Right lung (tissue), 2 donors: ENCODE measurements at regions not wholly inside any gene's neighbourhood (a gene's known extent, or its start where the extent isn't known, plus 50 kb on each side); places are given as distances from the start of the nearest gene placed in this dataset.

Source experiments
- DNase-seq, 2 donors: peaks; one replicate each; pipeline ENCODE4 v3.0.0-alpha.2; 2013

DNA sequence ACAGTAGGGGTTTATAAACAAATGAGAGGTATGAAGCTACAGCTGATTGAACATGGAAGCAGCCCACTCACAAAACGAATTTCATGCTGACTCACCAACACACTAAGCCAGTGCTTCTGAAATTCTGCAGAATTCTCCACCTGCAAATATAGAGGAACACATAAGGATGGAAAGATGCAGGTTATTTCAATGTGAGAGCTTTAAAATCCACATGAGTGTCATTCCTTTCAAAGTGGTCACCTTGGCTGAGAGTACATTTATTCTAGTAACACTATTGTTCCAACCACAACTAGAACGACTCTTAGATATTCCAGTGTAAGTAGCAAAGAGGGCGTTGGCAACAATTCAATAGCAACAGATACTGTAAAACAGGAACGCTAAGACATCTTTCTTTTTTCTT lies 189.9 kb upstream of the TSC22D2 start:
- no peak for DNase-seq

- DNase-seq, result no peak
Observed at GRCh38 chr3:150217691-150218090, 190.4 kb upstream of the TSC22D2 start.

- no peak for DNase-seq
Observed at GRCh38 chr3:150216866-150217600, 191.1 kb upstream of the TSC22D2 start.

GRCh38 chr3:150216041-150216811 lies 191.9 kb upstream of the TSC22D2 start:
- peak in 1 of 2 donors; percentile 55 for DNase-seq

- no peak for DNase-seq
Observed at GRCh38 chr3:150215616-150216015, 192.5 kb upstream of the TSC22D2 start.

DNA sequence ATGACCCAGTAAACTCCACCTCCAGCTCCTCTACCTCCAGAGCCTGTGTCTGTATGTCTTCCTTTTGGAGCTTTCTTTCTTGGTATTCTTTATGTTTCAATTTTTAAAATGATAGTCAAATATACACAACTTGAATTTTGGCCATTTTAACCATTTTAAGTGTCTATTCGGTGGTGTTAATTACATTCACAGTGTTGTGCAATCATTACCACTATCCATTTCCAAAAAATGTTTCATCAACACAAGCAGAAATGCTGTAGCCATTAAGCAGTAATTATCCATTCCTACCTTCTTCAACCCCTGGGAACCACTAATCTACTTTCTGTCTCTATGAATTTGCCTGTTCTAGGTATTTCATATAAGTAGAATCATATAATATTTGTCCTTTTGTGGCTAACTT lies 194.5 kb upstream of the TSC22D2 start:
- no peak for DNase-seq

GRCh38 chr3:150210461-150211110 lies 197.5 kb upstream of the TSC22D2 start:
- no peak for DNase-seq

GRCh38 chr3:150203273-150203672 lies 204.8 kb upstream of the TSC22D2 start:
- no peak for DNase-seq

DNA sequence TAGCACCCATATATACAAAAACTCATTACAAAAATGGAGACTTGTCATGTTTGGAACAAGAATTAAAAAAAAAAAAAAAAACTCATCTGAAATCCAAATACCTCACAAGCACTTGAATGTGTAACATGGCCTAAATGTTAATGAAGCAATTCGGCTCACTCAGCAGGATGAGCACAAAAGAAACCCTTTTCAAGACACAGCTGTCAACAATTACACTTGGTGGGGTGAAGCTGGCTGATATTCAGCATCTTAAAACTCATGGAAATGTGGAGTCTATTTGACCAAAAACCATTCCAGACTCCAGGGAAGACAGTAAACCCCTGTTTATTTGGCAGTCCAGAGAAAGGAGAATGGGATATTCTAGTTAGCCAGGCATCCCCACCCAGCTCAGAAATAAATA lies 205.4 kb upstream of the TSC22D2 start:
- no peak for DNase-seq

DNA sequence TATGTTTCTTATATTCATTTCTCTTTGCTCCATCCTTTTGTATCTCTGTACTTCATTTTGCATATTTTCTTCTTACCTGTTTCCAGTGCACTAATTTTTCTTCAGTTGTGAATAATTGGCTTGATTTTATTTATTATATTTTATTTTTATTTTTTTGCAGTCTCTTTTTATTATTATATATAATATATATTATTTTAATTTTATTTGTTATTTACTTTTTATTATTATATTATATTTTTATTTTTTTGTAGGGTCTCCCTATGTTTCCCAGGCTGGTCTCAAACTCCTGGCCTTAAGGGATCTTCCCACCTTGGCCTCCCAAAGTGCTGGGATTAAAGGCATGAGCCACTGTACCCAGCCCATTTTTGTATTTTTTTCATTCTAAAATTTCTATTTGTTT lies 213.1 kb upstream of the TSC22D2 start:
- DNase-seq, result no peak

- DNase-seq, result no peak
Observed at GRCh38 chr3:150194513-150194912, 213.6 kb upstream of the TSC22D2 start.

DNA sequence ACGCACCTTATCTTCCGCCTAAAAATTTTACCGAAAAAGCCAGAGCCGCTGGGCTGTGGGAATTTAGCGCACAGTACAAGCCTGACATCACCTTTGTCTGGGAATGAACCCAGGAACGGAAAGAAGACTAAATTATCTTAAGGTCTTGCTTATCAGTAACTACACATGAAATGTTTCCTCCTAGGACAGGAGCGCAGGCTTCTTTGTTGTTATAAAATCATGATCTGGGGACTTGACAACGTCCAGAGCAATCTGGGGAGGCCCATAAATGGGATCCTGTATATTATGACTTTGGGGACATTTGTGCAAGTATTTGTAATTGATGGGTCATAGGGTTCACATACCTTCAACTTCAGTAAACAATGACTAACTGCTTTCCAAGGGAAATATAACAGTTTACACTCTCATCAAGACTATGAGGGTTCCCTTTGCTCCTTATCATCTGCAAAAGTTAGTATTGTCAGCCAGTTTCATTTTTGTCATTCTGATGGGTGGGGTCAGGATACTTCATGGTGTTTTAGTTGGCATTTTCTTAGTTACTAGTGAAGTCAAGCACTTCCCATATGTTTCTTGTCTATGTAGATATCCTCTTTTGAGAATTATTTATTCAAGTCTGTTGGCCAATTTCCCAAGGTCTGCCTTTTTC lies 213.9 kb upstream of the PFN2 start:
- no peak for DNase-seq

GRCh38 chr3:150183678-150184425 lies 213.2 kb upstream of the PFN2 start:
- DNase-seq, result peak; percentile 69 to 74

DNA sequence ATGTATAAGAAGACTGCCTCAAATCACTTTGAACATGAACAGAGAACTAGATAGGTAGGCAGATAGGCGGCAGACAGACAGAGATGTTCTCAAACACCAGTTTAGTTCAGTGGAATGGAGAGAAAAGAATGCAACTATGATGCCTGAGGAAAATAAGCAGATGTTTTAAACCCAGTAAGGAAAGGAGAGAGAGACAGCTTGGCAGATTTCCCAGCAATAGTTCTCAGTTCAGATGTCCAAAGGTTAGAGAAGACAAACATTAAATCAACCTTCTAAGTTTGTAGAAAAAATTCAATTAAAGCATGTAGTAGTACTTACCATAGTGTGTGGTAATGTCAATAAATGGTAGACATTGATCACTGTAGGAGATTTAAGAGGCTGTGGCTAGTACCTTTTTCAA lies 209.6 kb upstream of the PFN2 start:
- no peak for DNase-seq

DNA sequence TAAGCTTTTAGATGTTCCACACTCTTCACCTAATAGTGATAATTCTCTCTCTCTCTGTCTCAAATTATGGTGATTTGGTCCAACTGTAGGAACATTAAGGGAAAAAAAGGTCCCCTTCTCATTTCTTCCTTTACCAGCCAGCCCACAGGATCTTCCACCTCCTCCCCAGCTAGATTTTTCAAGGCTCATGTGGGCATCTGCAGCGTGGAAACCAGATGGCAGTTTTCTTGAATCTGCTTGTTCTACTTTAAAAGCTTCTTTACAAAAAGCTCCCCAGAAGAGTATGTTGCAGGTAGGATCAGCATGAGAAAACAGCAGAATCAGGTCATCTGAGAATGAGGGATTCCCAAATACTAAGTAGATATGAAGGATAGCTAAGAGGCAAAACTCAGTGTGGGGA lies 208.6 kb upstream of the PFN2 start:
- DNase-seq, result no peak

DNA sequence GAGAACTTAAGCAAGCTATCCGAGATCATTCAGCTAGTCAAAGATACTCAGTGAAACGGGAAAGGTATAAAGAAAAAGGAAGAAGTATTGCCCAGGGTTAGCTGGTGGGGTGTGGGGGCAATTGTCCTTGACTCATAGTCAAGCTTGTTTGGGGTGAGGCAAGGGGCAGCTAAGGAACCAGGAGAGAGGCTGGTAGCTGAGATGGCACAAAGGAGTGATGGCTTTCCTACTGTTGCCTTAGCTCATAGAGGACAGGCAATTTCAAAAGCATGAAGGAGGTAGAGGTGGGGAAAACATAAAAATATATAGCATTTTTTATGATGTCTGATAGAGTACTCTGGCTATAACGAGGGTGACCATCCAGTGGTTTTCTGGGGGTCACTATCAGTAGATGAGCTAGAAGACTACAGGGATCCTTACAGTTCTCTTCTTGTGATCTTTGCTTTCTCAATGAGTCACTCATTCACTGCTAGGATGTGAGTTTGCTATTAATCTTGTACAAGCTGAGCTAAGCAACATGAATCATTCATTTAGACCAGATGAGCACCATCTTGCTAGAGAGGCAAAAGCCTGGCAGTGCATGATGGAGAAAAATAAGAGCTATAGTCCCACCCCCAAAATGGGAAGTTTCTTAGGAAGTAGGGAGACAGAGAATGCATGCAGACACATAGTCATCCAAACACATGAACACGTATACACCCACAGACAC lies 207.1 kb upstream of the PFN2 start:
- DNase-seq, result no peak

- DNase-seq, result no peak
Observed at GRCh38 chr3:150174179-150174578, 203.5 kb upstream of the PFN2 start.

DNA sequence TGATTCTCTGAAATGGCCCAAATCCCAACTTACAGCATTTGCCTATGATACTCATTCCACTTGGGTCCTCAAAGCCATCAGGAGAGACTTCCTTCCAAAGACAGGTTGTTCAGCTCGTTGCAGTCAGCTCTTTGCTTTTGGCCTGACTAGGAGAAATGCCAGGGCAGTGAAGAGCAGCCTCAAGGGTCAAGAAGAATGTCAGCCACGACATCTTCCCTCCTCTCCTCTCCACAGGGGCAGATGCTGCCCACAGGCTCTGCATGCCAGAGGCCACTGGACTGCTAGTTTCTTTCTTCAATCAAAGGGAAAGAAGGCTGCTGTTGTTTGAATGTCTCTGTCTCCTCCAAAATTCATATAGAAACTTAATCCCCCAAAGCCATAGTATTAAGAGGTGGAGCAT lies 201.7 kb upstream of the PFN2 start:
- DNase-seq, result no peak

- peak; percentile 52 to 69 for DNase-seq
Observed at GRCh38 chr3:150170852-150171520, 200.3 kb upstream of the PFN2 start.

DNA sequence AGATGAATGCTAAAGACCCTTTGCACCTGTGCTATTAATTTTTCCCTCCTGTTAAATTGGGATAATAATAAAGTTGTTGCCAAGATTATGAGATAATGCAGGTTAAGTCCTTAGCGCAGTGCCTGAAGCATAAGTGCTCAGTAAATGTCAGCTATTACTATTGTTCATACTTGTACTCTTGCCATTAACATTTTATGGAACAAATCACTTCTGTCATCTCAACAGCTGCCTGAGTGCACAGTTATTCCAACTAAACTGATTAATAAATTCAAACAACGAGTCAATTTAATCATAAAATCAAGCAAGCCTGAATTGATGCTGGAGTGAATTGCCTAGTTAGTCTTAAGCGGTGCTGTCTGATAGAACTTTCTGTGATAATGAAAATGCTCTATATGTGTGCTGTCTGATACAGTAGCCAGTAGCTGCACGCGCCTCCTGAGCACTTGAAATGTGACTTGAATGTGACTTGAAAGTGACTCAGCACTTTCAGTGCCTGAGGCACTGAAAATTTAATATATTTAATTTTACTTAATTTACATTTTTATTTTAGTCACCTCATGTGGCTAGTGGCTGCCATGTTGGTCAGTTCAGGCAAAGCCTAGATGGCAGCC lies 198.7 kb upstream of the PFN2 start:
- no peak for DNase-seq
